Upper lobe of right lung (tissue), 1 donor: ENCODE measurements at regions not wholly inside any gene's neighbourhood (a gene's known extent, or its start where the extent isn't known, plus 50 kb on each side); places are given as distances from the start of the nearest gene placed in this dataset.

Experiments
- ATAC-seq: fragments of 200-7000 bp; cut with Tn5 transposase; one replicate; pipeline ENCODE4 v1.9.1; 2020; ENCODE audit warnings: mild to moderate bottlenecking, moderate library complexity
- DNase-seq: peaks from one replicate; pipeline ENCODE4 v3.0.0-alpha.2; 2020
- H3K27ac ChIP-seq: fragments of 200-600 bp; one replicate; pipeline ENCODE4 v1.8.0; 2022
- H3K27me3 ChIP-seq: fragments of 200-600 bp; one replicate; pipeline ENCODE4 v1.8.0; 2022; ENCODE audit warnings: mild to moderate bottlenecking
- H3K36me3 ChIP-seq: fragments of 200-600 bp; one replicate; pipeline ENCODE4 v1.8.0; 2022
- H3K4me1 ChIP-seq: fragments of 200-600 bp; one replicate; pipeline ENCODE4 v1.8.0; 2022
- H3K4me3 ChIP-seq: fragments of 200-600 bp; one replicate; pipeline ENCODE4 v1.8.0; 2022; ENCODE audit warnings: mild to moderate bottlenecking
- H3K9me3 ChIP-seq: fragments of 200-600 bp; one replicate; pipeline ENCODE4 v1.8.0; 2022
- intact Hi-C: fragments of 100-400 bp; cut with DNase I; formaldehyde crosslinking; loops from one replicate; pipeline ENCODE4 v1.11.0; 2022
- TF ChIP-seq, protein P1 (sequence below): fragments of 200-600 bp; IDR thresholded peaks from one replicate; pipeline ENCODE4 v1.8.0; 2022; ENCODE audit warnings: antibody characterized with exemption
- donor health status: DM: no; HTN: yes; CAD: no; lungs with severe emphysema.

DNA sequence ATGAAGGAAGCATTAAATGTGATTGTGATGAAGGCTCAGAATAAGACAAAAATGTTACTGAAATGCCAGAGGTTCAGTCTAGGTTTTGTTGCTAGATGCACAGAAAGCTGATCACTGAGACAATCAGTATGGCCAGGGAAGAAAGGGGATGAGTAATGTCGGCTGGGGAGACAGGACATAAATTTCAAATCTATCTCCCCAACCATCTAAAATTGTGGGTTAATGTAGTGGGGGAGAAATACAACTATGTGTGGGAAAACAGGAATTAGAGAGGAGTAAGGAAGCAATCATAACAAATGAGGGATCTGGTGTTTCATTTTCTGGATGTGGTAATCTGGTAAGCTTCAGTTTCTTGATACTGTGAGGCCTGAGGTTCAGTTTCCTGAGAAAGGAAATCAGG lies 1111.0 kb downstream of the XPNPEP1 start:
- H3K9me3 ChIP-seq: no peaks in the 10 kb centered on the region
- intact Hi-C loops: no loop called here

DNA sequence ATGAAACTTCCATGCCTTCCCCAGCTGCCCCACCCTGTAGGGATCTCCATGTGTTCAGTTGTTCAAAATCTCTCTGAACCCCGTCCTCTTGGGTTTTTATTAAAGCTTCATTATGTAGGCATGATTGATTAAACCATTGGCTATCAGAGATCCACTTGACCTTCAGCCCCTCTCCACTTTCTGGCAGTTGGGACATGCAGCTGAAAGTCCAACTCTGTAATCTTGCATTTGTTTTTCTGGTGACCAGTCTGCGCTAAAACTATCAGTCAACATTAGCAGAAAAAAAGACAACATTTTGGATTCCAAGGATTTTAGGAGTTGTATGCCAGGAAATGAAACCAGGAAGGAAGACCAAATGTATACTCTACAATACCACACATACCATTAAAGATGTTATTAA lies 1115.1 kb downstream of the XPNPEP1 start:
- no peak overlapping the region for H3K27ac ChIP-seq
- H3K36me3 ChIP-seq: no peaks in the 10 kb centered on the region
- H3K4me1 ChIP-seq: no peaks in the 10 kb centered on the region
- no peaks in the 10 kb centered on the region for H3K27me3 ChIP-seq
- no peaks in the 10 kb centered on the region for H3K9me3 ChIP-seq
- no peak for DNase-seq
- no peak for ATAC-seq
- TF ChIP-seq, protein P1, sequence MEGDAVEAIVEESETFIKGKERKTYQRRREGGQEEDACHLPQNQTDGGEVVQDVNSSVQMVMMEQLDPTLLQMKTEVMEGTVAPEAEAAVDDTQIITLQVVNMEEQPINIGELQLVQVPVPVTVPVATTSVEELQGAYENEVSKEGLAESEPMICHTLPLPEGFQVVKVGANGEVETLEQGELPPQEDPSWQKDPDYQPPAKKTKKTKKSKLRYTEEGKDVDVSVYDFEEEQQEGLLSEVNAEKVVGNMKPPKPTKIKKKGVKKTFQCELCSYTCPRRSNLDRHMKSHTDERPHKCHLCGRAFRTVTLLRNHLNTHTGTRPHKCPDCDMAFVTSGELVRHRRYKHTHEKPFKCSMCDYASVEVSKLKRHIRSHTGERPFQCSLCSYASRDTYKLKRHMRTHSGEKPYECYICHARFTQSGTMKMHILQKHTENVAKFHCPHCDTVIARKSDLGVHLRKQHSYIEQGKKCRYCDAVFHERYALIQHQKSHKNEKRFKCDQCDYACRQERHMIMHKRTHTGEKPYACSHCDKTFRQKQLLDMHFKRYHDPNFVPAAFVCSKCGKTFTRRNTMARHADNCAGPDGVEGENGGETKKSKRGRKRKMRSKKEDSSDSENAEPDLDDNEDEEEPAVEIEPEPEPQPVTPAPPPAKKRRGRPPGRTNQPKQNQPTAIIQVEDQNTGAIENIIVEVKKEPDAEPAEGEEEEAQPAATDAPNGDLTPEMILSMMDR: no peak
- intact Hi-C loops: no loop called here
- H3K4me3 ChIP-seq: no peak overlapping the region

More for the DNA sequence above, 1111.0 kb downstream of the XPNPEP1 start:
- H3K4me1 ChIP-seq: no peaks in the 10 kb centered on the region
- TF ChIP-seq, protein P1: no peak
- no peaks in the 10 kb centered on the region for H3K36me3 ChIP-seq
- no peak for ATAC-seq
- no peaks in the 10 kb centered on the region for H3K27me3 ChIP-seq
- DNase-seq: no peak
- no peak overlapping the region for H3K27ac ChIP-seq
- H3K4me3 ChIP-seq: no peak overlapping the region

DNA sequence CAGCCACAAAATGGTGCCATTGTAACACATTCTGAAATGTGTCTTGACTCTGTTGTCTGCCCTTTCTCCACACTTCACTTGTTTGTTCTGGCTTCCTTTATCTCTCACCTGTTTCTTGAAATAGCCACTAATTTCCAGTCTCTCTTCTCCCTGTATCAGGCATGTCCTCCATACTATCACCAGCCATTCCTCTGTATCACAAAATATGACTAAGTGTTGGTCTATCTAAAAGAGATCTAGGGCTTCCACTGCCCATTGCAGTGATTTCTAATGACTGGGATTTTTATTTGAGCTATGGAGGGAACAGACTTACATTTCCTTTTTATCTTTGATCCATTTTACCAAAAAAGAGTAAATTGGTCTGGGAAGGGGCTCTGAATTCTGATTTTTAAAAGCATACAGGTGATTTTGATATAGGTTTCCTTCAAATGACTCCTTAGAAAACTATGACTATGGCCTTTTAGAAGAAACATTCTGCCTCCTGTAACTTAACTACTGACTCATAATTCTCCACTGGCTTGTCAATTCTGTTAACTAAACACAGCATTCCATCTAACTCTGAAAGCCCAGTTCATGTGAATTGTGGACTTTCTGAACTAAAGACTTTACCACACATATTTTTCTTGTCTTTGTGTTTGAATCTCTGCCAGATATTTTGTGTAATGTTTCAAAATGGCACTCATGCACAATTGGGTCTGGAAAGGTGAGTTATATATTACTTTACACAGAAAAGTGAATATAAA lies 1121.4 kb downstream of the XPNPEP1 start:
- Histone ChIP-seq H3K27ac (no peak overlapping the region), H3K4me1 (no peaks in the 10 kb centered on the region), H3K36me3 (no peaks in the 10 kb centered on the region), H3K27me3 (no peaks in the 10 kb centered on the region), H3K4me3 (no peak overlapping the region), H3K9me3 (no peaks in the 10 kb centered on the region)
- intact Hi-C loops: no loop called here
- TF ChIP-seq, protein P1: no peak
- ATAC-seq (no peak), DNase-seq (no peak)

DNA sequence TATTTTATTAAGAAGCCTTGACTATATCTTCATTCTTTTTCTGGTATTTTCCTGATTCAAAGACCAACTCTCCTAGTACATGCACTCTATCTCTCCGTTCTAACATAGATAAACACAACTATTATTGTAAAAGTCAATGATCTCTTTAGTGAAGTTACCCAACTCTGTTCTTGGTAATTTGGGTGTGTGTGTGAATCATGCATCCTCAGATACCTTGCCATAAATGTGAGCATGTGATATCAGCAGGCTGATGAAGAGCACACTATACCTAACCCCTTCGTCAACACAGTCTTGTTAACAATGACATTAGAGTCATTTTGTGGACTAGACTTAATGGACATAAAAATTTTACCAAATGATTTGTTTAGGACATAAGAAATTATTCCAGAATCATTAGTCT lies 1122.1 kb downstream of the XPNPEP1 start:
- H3K27ac ChIP-seq: no peak overlapping the region
- H3K4me1 ChIP-seq: no peaks in the 10 kb centered on the region
- TF ChIP-seq, protein P1: no peak
- H3K36me3 ChIP-seq: no peaks in the 10 kb centered on the region
- DNase-seq (no peak), ATAC-seq (no peak)
- intact Hi-C loops: no loop called here
- H3K9me3 ChIP-seq: no peaks in the 10 kb centered on the region
- no peak overlapping the region for H3K4me3 ChIP-seq
- no peaks in the 10 kb centered on the region for H3K27me3 ChIP-seq

DNA sequence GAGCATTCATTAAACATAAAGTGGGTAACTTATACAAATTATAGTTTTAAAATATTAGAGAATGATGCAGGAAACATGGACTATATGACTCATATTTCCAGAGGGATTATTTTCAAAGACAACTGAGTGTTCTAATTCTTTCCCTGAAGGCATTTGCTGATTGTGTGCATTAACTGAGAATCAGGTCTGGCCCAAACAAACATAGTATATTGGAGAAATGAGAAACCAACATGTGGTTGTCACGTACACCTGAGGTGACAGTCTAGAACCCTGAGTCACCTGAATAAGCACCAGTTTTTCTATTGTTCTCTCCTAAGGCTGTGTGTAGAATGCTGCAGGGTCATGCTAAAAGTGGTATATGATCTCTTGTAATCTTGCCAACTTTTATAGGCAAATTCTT lies 1125.7 kb downstream of the XPNPEP1 start:
- no peak overlapping the region for H3K4me3 ChIP-seq
- no peaks in the 10 kb centered on the region for H3K36me3 ChIP-seq
- H3K9me3 ChIP-seq: no peaks in the 10 kb centered on the region
- H3K4me1 ChIP-seq: no peaks in the 10 kb centered on the region
- intact Hi-C loops: no loop called here
- TF ChIP-seq, protein P1: no peak
- ATAC-seq (no peak), DNase-seq (no peak)
- H3K27me3 ChIP-seq: no peaks in the 10 kb centered on the region
- no peak overlapping the region for H3K27ac ChIP-seq
